H9 (cell line): ENCODE measurements at regions not wholly inside any gene's neighbourhood (a gene's known extent, or its start where the extent isn't known, plus 50 kb on each side); places are given as distances from the start of the nearest gene placed in this dataset.

Experiments
- DNase-seq: peaks from one replicate; pipeline ENCODE4 v3.0.0-alpha.2; 2017
- H2AFZ ChIP-seq: one replicate; pipeline ENCODE4 v1.6.1; 2013; ENCODE audit warnings: mild to moderate bottlenecking, low read length, control low read depth, moderate library complexity
- H2AK5ac ChIP-seq: 2 replicates; pipeline ENCODE4 v1.6.1; 2013; ENCODE audit warnings: low read length, control low read depth, mixed read lengths; ENCODE audit not compliant: insufficient read length
- H2BK120ac ChIP-seq: one replicate; pipeline ENCODE4 v1.6.1; 2013; ENCODE audit warnings: low read depth, mild to moderate bottlenecking, low read length, control low read depth, inconsistent platforms; ENCODE audit not compliant: poor library complexity, severe bottlenecking
- H2BK12ac ChIP-seq: 2 replicates; pipeline ENCODE4 v1.6.1; 2013; ENCODE audit warnings: low read length, control low read depth, mixed read lengths, low read depth; ENCODE audit not compliant: insufficient read length
- H2BK15ac ChIP-seq: 2 replicates; pipeline ENCODE4 v1.6.1; 2013; ENCODE audit warnings: low read depth, low read length, control low read depth
- H2BK20ac ChIP-seq: one replicate; pipeline ENCODE4 v1.6.1; 2013; ENCODE audit warnings: low read depth, mild to moderate bottlenecking, low read length, control low read depth, inconsistent platforms; ENCODE audit not compliant: poor library complexity, severe bottlenecking
- H2BK5ac ChIP-seq: 2 replicates; pipeline ENCODE4 v1.6.1; 2013; ENCODE audit warnings: low read length, control low read depth, mixed read lengths; ENCODE audit not compliant: insufficient read length
- H3K14ac ChIP-seq: 2 replicates; pipeline ENCODE4 v1.6.1; 2013; ENCODE audit warnings: low read length, control low read depth; ENCODE audit not compliant: insufficient read depth
- H3K18ac ChIP-seq: 2 replicates; pipeline ENCODE4 v1.6.1; 2013; ENCODE audit warnings: low read depth, mild to moderate bottlenecking, mixed read lengths, low read length, control low read depth; ENCODE audit not compliant: insufficient read length
- H3K23ac ChIP-seq: 2 replicates; pipeline ENCODE4 v1.6.1; 2013; ENCODE audit warnings: low read length, control low read depth, mixed read lengths, low read depth; ENCODE audit not compliant: insufficient read length
- H3K23me2 ChIP-seq: 2 replicates; pipeline ENCODE4 v1.6.1; 2013; ENCODE audit warnings: low read depth, mild to moderate bottlenecking, mixed read lengths, low read length, control low read depth; ENCODE audit not compliant: insufficient read length, poor library complexity, severe bottlenecking
- H3K27ac ChIP-seq: 2 replicates; pipeline ENCODE4 v1.5.1; 2013; ENCODE audit warnings: low read length, control low read depth, mixed read lengths, low read depth; ENCODE audit not compliant: insufficient read length
- H3K27me3 ChIP-seq: 2 replicates; pipeline ENCODE4 v1.6.1; 2013; ENCODE audit warnings: low read length, control low read depth, inconsistent platforms; ENCODE audit not compliant: insufficient read depth
- H3K4ac ChIP-seq: 2 replicates; pipeline ENCODE4 v1.6.1; 2013; ENCODE audit warnings: low read depth, mild to moderate bottlenecking, control low read depth, inconsistent platforms, low read length, moderate library complexity
- H3K4me1 ChIP-seq: 2 replicates; pipeline ENCODE4 v1.6.1; 2013; ENCODE audit warnings: low read length, control low read depth, inconsistent platforms; ENCODE audit not compliant: insufficient read depth
- H3K4me2 ChIP-seq: 2 replicates; pipeline ENCODE4 v1.6.1; 2013; ENCODE audit warnings: low read length, control low read depth, mixed read lengths; ENCODE audit not compliant: insufficient read length, insufficient read depth
- H3K56ac ChIP-seq: 2 replicates; pipeline ENCODE4 v1.6.1; 2013; ENCODE audit warnings: low read depth, mild to moderate bottlenecking, mixed read lengths, low read length, control low read depth; ENCODE audit not compliant: insufficient read length
- H3K79me1 ChIP-seq: 2 replicates; pipeline ENCODE4 v1.6.1; 2013; ENCODE audit warnings: low read depth, mild to moderate bottlenecking, moderate library complexity, low read length, control low read depth, inconsistent platforms; ENCODE audit not compliant: insufficient read depth, poor library complexity, severe bottlenecking
- H3K79me2 ChIP-seq: 2 replicates; pipeline ENCODE4 v1.6.1; 2013; ENCODE audit warnings: low read length, control low read depth, inconsistent platforms; ENCODE audit not compliant: insufficient read depth
- H3K9ac ChIP-seq: 2 replicates; pipeline ENCODE4 v1.6.1; 2013; ENCODE audit warnings: low read length, control low read depth, mixed read lengths; ENCODE audit not compliant: insufficient read length; ENCODE audit errors: extremely low read depth
- H3K9me3 ChIP-seq: one replicate; pipeline ENCODE4 v1.6.1; 2013; ENCODE audit warnings: low read depth, low read length, inconsistent platforms; ENCODE audit not compliant: control insufficient read depth
- H3T11ph ChIP-seq: one replicate; pipeline ENCODE4 v1.6.1; 2013; ENCODE audit warnings: mild to moderate bottlenecking, low read length, control low read depth, inconsistent platforms
- H4K20me1 ChIP-seq: one replicate; pipeline ENCODE4 v1.6.1; 2013; ENCODE audit not compliant: control insufficient read depth, insufficient read length, insufficient read depth
- H4K5ac ChIP-seq: 2 replicates; pipeline ENCODE4 v1.6.1; 2013; ENCODE audit warnings: low read depth, mild to moderate bottlenecking, mixed read lengths, low read length, control low read depth; ENCODE audit not compliant: insufficient read length
- H4K8ac ChIP-seq: replicated peaks from 2 replicates; pipeline ENCODE4 v1.6.1; 2013; ENCODE audit warnings: low read length, control low read depth, mixed read lengths, low read depth; ENCODE audit not compliant: insufficient read length
- H4K91ac ChIP-seq: 2 replicates; pipeline ENCODE4 v1.6.1; 2013; ENCODE audit warnings: low read depth, mild to moderate bottlenecking, moderate library complexity, mixed read lengths, low read length, control low read depth; ENCODE audit not compliant: insufficient read length
- H3K27ac Mint-ChIP-seq, 3 experiments: 2 replicates in 2 of 3; 3 replicates in 1 of 3; pipeline ENCODE4 v1.8.0; 2020 to 2021; ENCODE audit warnings: mixed read lengths in 3 of 3, mild to moderate bottlenecking in 1 of 3, moderate library complexity in 1 of 3
- H3K27me3 Mint-ChIP-seq: 2 replicates; pipeline ENCODE4 v1.8.0; 2021; ENCODE audit warnings: low read depth, mild to moderate bottlenecking, moderate library complexity, mixed read lengths
- H3K36me3 Mint-ChIP-seq, 3 experiments: 2 replicates in 2 of 3; 3 replicates in 1 of 3; pipeline ENCODE4 v1.8.0; 2020 to 2021; ENCODE audit warnings: low read depth in 3 of 3, mixed read lengths in 3 of 3; ENCODE audit not compliant: insufficient read depth in 1 of 3
- H3K4me1 Mint-ChIP-seq, 2 experiments: 2 replicates each; pipeline ENCODE4 v1.8.0; 2020; ENCODE audit warnings: mixed read lengths in 2 of 2
- H3K4me3 Mint-ChIP-seq, 2 experiments: 2 replicates in 1 of 2; 3 replicates in 1 of 2; pipeline ENCODE4 v1.8.0; 2020 to 2021; ENCODE audit warnings: mild to moderate bottlenecking in 2 of 2, mixed read lengths in 2 of 2, moderate library complexity in 1 of 2
- H3K9me3 Mint-ChIP-seq, 2 experiments: 2 replicates in 1 of 2; 3 replicates in 1 of 2; pipeline ENCODE4 v1.8.0; 2020; ENCODE audit warnings: mild to moderate bottlenecking in 2 of 2, mixed read lengths in 2 of 2, moderate library complexity in 1 of 2
- CTCF ChIP-seq: fragments of 200-600 bp; sonication (generic); conservative IDR thresholded peaks from 3 replicates; pipeline ENCODE4 v1.8.0; 2021; ENCODE audit warnings: antibody characterized with exemption, mild to moderate bottlenecking
- WGBS: extraction: QIAGEN DNeasy Blood & Tissue Kit; methylation state at CpG from one replicate; pipeline ENCODE4 v1.1.7; 2013; ENCODE audit warnings: missing lambda C conversion rate, low lambda C conversion rate, mixed read lengths; ENCODE audit not compliant: insufficient read length; ENCODE audit errors: extremely low coverage; 5-methylcytosine and 5-hydroxymethylcytosine counted together

- Histone ChIP-seq H2BK20ac (no peak overlapping the region), H4K5ac (no peak overlapping the region), H2BK120ac (no peak overlapping the region), H3K9ac (no peak overlapping the region), H2BK5ac (no peak overlapping the region), H3K79me2 (no peaks in the 10 kb centered on the region), H4K20me1 (no peaks in the 10 kb centered on the region), H2BK15ac (no peak overlapping the region), H3K56ac (no peak overlapping the region), H3K9me3 (no peaks in the 10 kb centered on the region), H3K18ac (no peak overlapping the region), H3K27me3 (no peaks in the 10 kb centered on the region), H3K23me2 (no peaks in the 10 kb centered on the region), H2AFZ (no peak overlapping the region), H2AK5ac (no peak overlapping the region), H3K14ac (no peak overlapping the region), H3K4ac (no peak overlapping the region), H3K4me2 (no peak overlapping the region), H2BK12ac (no peak overlapping the region), H4K8ac (no peak overlapping the region), H4K91ac (no peak overlapping the region), H3T11ph (no peak overlapping the region), H3K27ac (no peak overlapping the region), H3K79me1 (no peaks in the 10 kb centered on the region), H3K23ac (no peak overlapping the region), H3K4me1 (no peaks in the 10 kb centered on the region)
- Mint-ChIP-seq H3K36me3 (no peaks in the 10 kb centered on the region; a peak in 1 of 7 replicates), H3K27me3 (no peaks in the 10 kb centered on the region; the same call in 1 of the 2 replicates), H3K27ac (no peak overlapping the region), H3K4me3 (no peak overlapping the region), H3K9me3 (no peaks in the 10 kb centered on the region; a peak in 1 of 5 replicates), H3K4me1 (peaks cover 6 to 9% of the 10 kb centered on the region in 2 experiments)
- no peak for TF ChIP-seq CTCF
- no CpG with 5 or more reads among the region's 2 CpGs for WGBS
- no peak for DNase-seq
Measured at GRCh38 chr7:47074702-47075153, 507.2 kb downstream of the TNS3 start.
